HCT116 (cell line): ENCODE measurements at regions not wholly inside any gene's neighbourhood (a gene's known extent, or its start where the extent isn't known, plus 50 kb on each side); places are given as distances from the start of the nearest gene placed in this dataset.

Source experiments
- EZH2 ChIP-seq: fragments of 200-600 bp; sonication (generic); IDR thresholded peaks from 2 replicates; pipeline ENCODE4 v1.6.1; 2017; ENCODE audit warnings: antibody characterized with exemption, mixed run types
- EZH2phosphoT487 ChIP-seq: fragments of 200-600 bp; IDR thresholded peaks from 2 replicates; pipeline ENCODE4 v1.6.1; 2018; ENCODE audit warnings: antibody characterized with exemption, borderline replicate concordance
- JUND ChIP-seq: IDR thresholded peaks from 2 replicates; pipeline ENCODE4 v1.6.1; 2012
- POLR2A ChIP-seq: IDR thresholded peaks from 2 replicates; pipeline ENCODE4 v1.7.0; 2011; ENCODE audit warnings: borderline replicate concordance; ENCODE audit not compliant: insufficient read depth, insufficient read length; ENCODE audit errors: extremely low read depth
- RAD21 ChIP-seq: IDR thresholded peaks from 2 replicates; pipeline ENCODE4 v1.6.1; 2012; ENCODE audit warnings: low read depth, mild to moderate bottlenecking
- TCF7L2 ChIP-seq: IDR thresholded peaks from 2 replicates; pipeline ENCODE4 v1.7.0; 2011; ENCODE audit warnings: borderline replicate concordance, inconsistent platforms; ENCODE audit not compliant: insufficient read depth, insufficient read length; ENCODE audit errors: extremely low read depth
- ZNF274 ChIP-seq: fragments of 200-500 bp; sonication (Bioruptor generic); IDR thresholded peaks from 2 replicates; pipeline ENCODE4 v1.6.1; 2014; ENCODE audit warnings: mild to moderate bottlenecking, low read depth, low read length, inconsistent platforms
- TF ChIP-seq, protein P1 (sequence below): IDR thresholded peaks from 2 replicates; pipeline ENCODE4 v1.6.1; 2011; ENCODE audit warnings: mild to moderate bottlenecking, low read length, moderate library complexity; ENCODE audit not compliant: insufficient replicate concordance; ENCODE audit errors: extremely low read depth
- TF ChIP-seq, protein P2 (sequence below), 3 experiments: fragments of 200-600 bp in 1 of 3; sonication (generic) in 1 of 3; IDR thresholded peaks in 2 of 3; conservative IDR thresholded peaks in 1 of 3; 2 replicates each; pipeline ENCODE4 v1.5.1; 2012 to 2017; ENCODE audit warnings: low read depth in 2 of 3, low read length in 2 of 3, antibody characterized with exemption in 1 of 3, borderline replicate concordance in 1 of 3, control low read depth in 1 of 3, mild to moderate bottlenecking in 1 of 3, mixed read lengths in 1 of 3, mixed run types in 1 of 3, moderate library complexity in 1 of 3; ENCODE audit not compliant: insufficient read depth in 1 of 3

DNA sequence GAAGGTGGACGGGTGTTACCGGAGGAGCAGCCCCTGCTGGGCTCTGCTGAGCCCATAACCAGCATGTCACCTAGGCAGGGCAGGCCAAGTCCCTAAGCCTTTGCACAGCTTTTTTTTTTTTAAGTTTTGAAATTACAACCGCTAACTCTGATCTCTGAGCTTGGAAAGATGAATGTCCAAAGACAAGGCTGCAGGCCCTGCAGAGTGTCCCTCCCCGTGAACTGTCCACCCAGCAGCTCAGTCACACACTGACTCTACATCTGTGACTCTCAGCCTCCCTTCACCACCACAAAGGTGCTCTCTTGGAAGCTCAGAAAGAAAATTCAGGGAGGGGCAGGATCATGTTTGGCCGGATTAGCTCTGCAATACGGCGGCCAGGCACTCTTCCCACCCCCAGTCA lies 119.0 kb upstream of the PPP1R26 start:
- TF ChIP-seq ZNF274 (no peak), EZH2 (no peak), EZH2phosphoT487 (no peak), POLR2A (no peak), JUND (no peak), RAD21 (no peak), TCF7L2 (no peak)
- TF ChIP-seq, protein P1, sequence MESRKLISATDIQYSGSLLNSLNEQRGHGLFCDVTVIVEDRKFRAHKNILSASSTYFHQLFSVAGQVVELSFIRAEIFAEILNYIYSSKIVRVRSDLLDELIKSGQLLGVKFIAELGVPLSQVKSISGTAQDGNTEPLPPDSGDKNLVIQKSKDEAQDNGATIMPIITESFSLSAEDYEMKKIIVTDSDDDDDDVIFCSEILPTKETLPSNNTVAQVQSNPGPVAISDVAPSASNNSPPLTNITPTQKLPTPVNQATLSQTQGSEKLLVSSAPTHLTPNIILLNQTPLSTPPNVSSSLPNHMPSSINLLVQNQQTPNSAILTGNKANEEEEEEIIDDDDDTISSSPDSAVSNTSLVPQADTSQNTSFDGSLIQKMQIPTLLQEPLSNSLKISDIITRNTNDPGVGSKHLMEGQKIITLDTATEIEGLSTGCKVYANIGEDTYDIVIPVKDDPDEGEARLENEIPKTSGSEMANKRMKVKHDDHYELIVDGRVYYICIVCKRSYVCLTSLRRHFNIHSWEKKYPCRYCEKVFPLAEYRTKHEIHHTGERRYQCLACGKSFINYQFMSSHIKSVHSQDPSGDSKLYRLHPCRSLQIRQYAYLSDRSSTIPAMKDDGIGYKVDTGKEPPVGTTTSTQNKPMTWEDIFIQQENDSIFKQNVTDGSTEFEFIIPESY, result no peak
- TF ChIP-seq, protein P2, sequence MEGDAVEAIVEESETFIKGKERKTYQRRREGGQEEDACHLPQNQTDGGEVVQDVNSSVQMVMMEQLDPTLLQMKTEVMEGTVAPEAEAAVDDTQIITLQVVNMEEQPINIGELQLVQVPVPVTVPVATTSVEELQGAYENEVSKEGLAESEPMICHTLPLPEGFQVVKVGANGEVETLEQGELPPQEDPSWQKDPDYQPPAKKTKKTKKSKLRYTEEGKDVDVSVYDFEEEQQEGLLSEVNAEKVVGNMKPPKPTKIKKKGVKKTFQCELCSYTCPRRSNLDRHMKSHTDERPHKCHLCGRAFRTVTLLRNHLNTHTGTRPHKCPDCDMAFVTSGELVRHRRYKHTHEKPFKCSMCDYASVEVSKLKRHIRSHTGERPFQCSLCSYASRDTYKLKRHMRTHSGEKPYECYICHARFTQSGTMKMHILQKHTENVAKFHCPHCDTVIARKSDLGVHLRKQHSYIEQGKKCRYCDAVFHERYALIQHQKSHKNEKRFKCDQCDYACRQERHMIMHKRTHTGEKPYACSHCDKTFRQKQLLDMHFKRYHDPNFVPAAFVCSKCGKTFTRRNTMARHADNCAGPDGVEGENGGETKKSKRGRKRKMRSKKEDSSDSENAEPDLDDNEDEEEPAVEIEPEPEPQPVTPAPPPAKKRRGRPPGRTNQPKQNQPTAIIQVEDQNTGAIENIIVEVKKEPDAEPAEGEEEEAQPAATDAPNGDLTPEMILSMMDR (IDR thresholded peaks at IDR 0.05 in 2 of 3, conservative IDR thresholded peaks at IDR 0.05 in 1 of 3; ENCODE audit: borderline replicate concordance in 1 of 3, insufficient read depth in 1 of 3, low read depth in 2 of 3, low read length in 2 of 3), result no peak
